ENCODE measurements at regions not wholly inside any gene's neighbourhood (a gene's known extent, or its start where the extent isn't known, plus 50 kb on each side); places are given as distances from the start of the nearest gene placed in this dataset.
"Not testable (repeated sequence)": the region's sequence is repeated elsewhere in the genome, so short reads cannot be mapped to it uniquely, and the experiment has no call there.

GRCh38 chr3:177624528-177625495 lies 427.5 kb upstream of the TBL1XR1 start:
- no peak for DNase-seq

GRCh38 chr3:177626045-177626444 lies 428.8 kb upstream of the TBL1XR1 start:
- no peak for DNase-seq

- DNase-seq = not testable (repeated sequence)
Observed at GRCh38 chr3:177628095-177628719, 430.9 kb upstream of the TBL1XR1 start.

GRCh38 chr3:177629276-177629675 lies 432.0 kb upstream of the TBL1XR1 start:
- DNase-seq = no peak

- no peak for DNase-seq
Observed at GRCh38 chr3:177633671-177634207, 436.5 kb upstream of the TBL1XR1 start.

- not testable (repeated sequence) for DNase-seq
Observed at GRCh38 chr3:177635601-177636106, 438.4 kb upstream of the TBL1XR1 start.

- DNase-seq = no peak
Observed at GRCh38 chr3:177640319-177640965, 443.2 kb upstream of the TBL1XR1 start.

GRCh38 chr3:177641206-177641605 lies 443.9 kb upstream of the TBL1XR1 start:
- DNase-seq = no peak

GRCh38 chr3:177642042-177642803 lies 444.9 kb upstream of the TBL1XR1 start:
- DNase-seq = no peak

- DNase-seq = no peak
Observed at GRCh38 chr3:177642804-177643125, 445.5 kb upstream of the TBL1XR1 start.

- no peak for DNase-seq
Observed at GRCh38 chr3:177646749-177647148, 449.5 kb upstream of the TBL1XR1 start.

- DNase-seq = no peak
Observed at GRCh38 chr3:177647341-177647740, 450.1 kb upstream of the TBL1XR1 start.

GRCh38 chr3:177647876-177648275 lies 450.6 kb upstream of the TBL1XR1 start:
- no peak for DNase-seq

- DNase-seq = no peak
Observed at GRCh38 chr3:177652556-177653291, 455.4 kb upstream of the TBL1XR1 start.

GRCh38 chr3:177657243-177657642 lies 460.0 kb upstream of the TBL1XR1 start:
- no peak for DNase-seq

GRCh38 chr3:177658354-177658753 lies 461.1 kb upstream of the TBL1XR1 start:
- no peak for DNase-seq

GRCh38 chr3:177664380-177665103 lies 467.3 kb upstream of the TBL1XR1 start:
- not testable (repeated sequence) for DNase-seq

- no peak for DNase-seq
Observed at GRCh38 chr3:177665122-177665808, 468.0 kb upstream of the TBL1XR1 start.

GRCh38 chr3:177672252-177672911 lies 475.1 kb upstream of the TBL1XR1 start:
- DNase-seq = no peak
